ENCODE measurements at regions not wholly inside any gene's neighbourhood (a gene's known extent, or its start where the extent isn't known, plus 50 kb on each side); places are given as distances from the start of the nearest gene placed in this dataset.

GRCh38 chr5:54862036-54862435, 123.4 kb downstream of the ESM1 start:
- Histone ChIP-seq H3K9me3 (ENCODE audit: control insufficient read depth in 2 of 3, low read length in 3 of 3) (peaks cover 0 to 19% (median 3%) of the 10 kb centered on the region in 3 experiments), H3K36me3 (ENCODE audit: control insufficient read depth in 2 of 3, insufficient read depth in 3 of 3, low read length in 3 of 3) (no peaks in the 10 kb centered on the region), H3K27me3 (ENCODE audit: control insufficient read depth in 2 of 2, insufficient read depth in 2 of 2, low read length in 2 of 2) (no peaks in the 10 kb centered on the region), H3K27ac (ENCODE audit: low read depth, low read length) (no peak overlapping the region), H3K4me3 (ENCODE audit: low read length) (no peak overlapping the region), H3K4me1 (ENCODE audit: control insufficient read depth in 2 of 2, insufficient read depth in 2 of 2, low read length in 2 of 2) (no peaks in the 10 kb centered on the region)
- intact Hi-C loops (cut with micrococcal nuclease): no loop called here
- Mint-ChIP-seq H3K27ac (peak overlapping the region in 1 of 9 donors; percentile 37), H3K36me3 (peaks cover 3 to 25% (median 11%) of the 10 kb centered on the region in 5 donors), H3K9me3 (peaks cover 0 to 34% (median 24%) of the 10 kb centered on the region in 11 donors), H3K27me3 (peaks cover 10 to 49% (median 27%) of the 10 kb centered on the region in 5 donors), H3K4me3 (no peak overlapping the region), H3K4me1 (peaks cover 0 to 8% (median 4%) of the 10 kb centered on the region in 7 donors)
- POLR2A ChIA-PET: no interaction called here
- DNase-seq: no peak
- CTCF ChIA-PET: interaction anchor here (0.6 to 0.7 kb wide), 2 partner anchors 55 to 176 kb away, joined by 3 read pairs; no protein-coding TSS in a partner anchor
- ATAC-seq: no peak

DNA sequence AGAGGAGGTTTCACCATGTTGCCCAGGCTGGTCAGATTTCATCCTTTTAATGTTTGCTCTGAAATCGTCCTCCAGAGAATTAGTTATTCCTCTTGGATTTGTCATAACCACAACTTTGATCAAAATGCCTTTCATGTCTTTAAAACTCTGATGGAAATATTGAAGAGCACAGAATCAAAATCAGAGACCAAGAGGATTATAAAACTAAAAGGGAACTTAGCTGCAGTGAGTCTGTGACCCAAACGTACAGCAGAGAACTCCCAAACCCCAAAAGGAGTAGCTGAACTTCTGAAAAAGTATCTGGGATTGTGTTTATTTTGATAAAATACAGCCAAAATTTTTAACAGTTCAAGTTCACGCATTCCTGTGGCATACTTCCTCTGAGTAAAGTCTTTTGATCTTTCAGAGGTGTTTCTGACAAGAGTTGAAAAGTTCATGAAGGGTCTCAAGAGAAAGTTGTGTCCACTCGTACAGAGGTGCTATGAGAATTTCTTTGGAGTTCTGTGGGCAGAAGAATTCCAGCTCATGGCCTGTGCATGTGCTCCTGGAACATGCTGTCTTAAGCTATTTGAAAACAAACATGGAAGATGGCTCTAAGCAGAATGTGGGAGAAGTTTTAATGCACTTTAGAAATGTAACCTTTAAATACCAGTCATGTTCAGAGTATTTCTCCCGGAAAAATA, 124.0 kb downstream of the ESM1 start:
- no peak overlapping the region for H3K27ac Mint-ChIP-seq
- CTCF ChIA-PET: no interaction called here
- H3K4me1 Mint-ChIP-seq: peaks cover 0 to 6% (median 0%) of the 10 kb centered on the region in 7 donors
- H3K9me3 Mint-ChIP-seq: peaks cover 0 to 38% (median 26%) of the 10 kb centered on the region in 11 donors
- Histone ChIP-seq H3K27me3 (ENCODE audit: control insufficient read depth in 2 of 2, insufficient read depth in 2 of 2, low read length in 2 of 2) (no peaks in the 10 kb centered on the region), H3K36me3 (ENCODE audit: control insufficient read depth in 2 of 3, insufficient read depth in 3 of 3, low read length in 3 of 3) (no peaks in the 10 kb centered on the region), H3K4me3 (ENCODE audit: low read length) (no peak overlapping the region), H3K9me3 (ENCODE audit: control insufficient read depth in 2 of 3, low read length in 3 of 3) (peaks cover 0 to 26% (median 3%) of the 10 kb centered on the region in 3 experiments), H3K27ac (ENCODE audit: low read depth, low read length) (no peak overlapping the region), H3K4me1 (ENCODE audit: control insufficient read depth in 2 of 2, insufficient read depth in 2 of 2, low read length in 2 of 2) (no peaks in the 10 kb centered on the region)
- H3K4me3 Mint-ChIP-seq: no peak overlapping the region
- no peak for ATAC-seq
- H3K27me3 Mint-ChIP-seq: peaks cover 10 to 45% (median 27%) of the 10 kb centered on the region in 5 donors
- POLR2A ChIA-PET: no interaction called here
- peaks cover 3 to 25% (median 11%) of the 10 kb centered on the region in 5 donors for H3K36me3 Mint-ChIP-seq
- DNase-seq: no peak
- intact Hi-C loops (cut with micrococcal nuclease): no loop called here

- H3K27ac Mint-ChIP-seq: no peak overlapping the region
- DNase-seq: no peak
- ATAC-seq: no peak
- ChIA-PET POLR2A (interaction anchor here (0.6 kb wide), 1 partner anchor 47 kb away, joined by 5 read pairs; no protein-coding TSS in a partner anchor), CTCF (no interaction called here)
- Histone ChIP-seq H3K27me3 (ENCODE audit: control insufficient read depth in 2 of 2, insufficient read depth in 2 of 2, low read length in 2 of 2) (no peaks in the 10 kb centered on the region), H3K27ac (ENCODE audit: low read depth, low read length) (no peak overlapping the region), H3K36me3 (ENCODE audit: control insufficient read depth in 2 of 3, insufficient read depth in 3 of 3, low read length in 3 of 3) (no peaks in the 10 kb centered on the region), H3K9me3 (ENCODE audit: control insufficient read depth in 2 of 3, low read length in 3 of 3) (peaks cover 0 to 26% (median 3%) of the 10 kb centered on the region in 3 experiments), H3K4me3 (ENCODE audit: low read length) (no peak overlapping the region), H3K4me1 (ENCODE audit: control insufficient read depth in 2 of 2, insufficient read depth in 2 of 2, low read length in 2 of 2) (no peaks in the 10 kb centered on the region)
- H3K9me3 Mint-ChIP-seq: peaks cover 0 to 47% (median 29%) of the 10 kb centered on the region in 11 donors
- H3K4me1 Mint-ChIP-seq: peaks cover 0 to 6% (median 0%) of the 10 kb centered on the region in 7 donors
- H3K27me3 Mint-ChIP-seq: peaks cover 19 to 45% (median 30%) of the 10 kb centered on the region in 5 donors
- H3K4me3 Mint-ChIP-seq: no peak overlapping the region
- peaks cover 7 to 25% (median 11%) of the 10 kb centered on the region in 5 donors for H3K36me3 Mint-ChIP-seq
- intact Hi-C loops (cut with micrococcal nuclease): no loop called here
These were observed 125.1 kb downstream of the ESM1 start for GRCh38 chr5:54860321-54860720.

DNA sequence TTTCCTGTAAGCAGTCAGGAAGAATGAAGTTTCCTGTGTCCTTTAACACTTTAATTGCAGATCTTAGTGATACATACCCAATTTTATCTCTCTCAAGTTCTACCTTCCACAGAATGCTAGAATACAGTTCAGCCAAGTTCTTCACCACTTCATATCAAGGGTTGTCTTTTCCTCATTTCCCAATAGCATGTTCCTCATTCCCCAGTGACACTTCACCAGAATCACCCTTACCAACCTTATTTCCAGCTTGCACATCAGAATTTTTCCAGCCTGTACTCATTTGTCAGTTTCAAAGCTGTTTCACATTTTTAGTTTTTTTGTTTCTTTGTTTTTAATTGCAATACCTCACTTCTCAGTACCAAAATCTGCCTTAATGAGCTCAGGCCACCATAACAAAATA, 126.1 kb downstream of the ESM1 start:
- Mint-ChIP-seq H3K4me3 (no peak overlapping the region), H3K36me3 (peaks cover 8 to 25% (median 11%) of the 10 kb centered on the region in 5 donors), H3K27me3 (peaks cover 27 to 51% (median 31%) of the 10 kb centered on the region in 5 donors), H3K4me1 (peaks cover 0 to 6% (median 0%) of the 10 kb centered on the region in 7 donors), H3K9me3 (peaks cover 0 to 47% (median 31%) of the 10 kb centered on the region in 11 donors), H3K27ac (no peak overlapping the region)
- H3K4me1 ChIP-seq (ENCODE audit: control insufficient read depth in 2 of 2, insufficient read depth in 2 of 2, low read length in 2 of 2): no peaks in the 10 kb centered on the region
- ChIA-PET CTCF (interaction anchor here (0.6 kb wide), 1 partner anchor 347 kb away, joined by 3 read pairs; no protein-coding TSS in a partner anchor), POLR2A (no interaction called here)
- DNase-seq (no peak), ATAC-seq (no peak)
- no peak overlapping the region for H3K4me3 ChIP-seq (ENCODE audit: low read length)
- intact Hi-C loops (cut with micrococcal nuclease): no loop called here
- no peaks in the 10 kb centered on the region for H3K36me3 ChIP-seq (ENCODE audit: control insufficient read depth in 2 of 3, insufficient read depth in 3 of 3, low read length in 3 of 3)
- H3K27me3 ChIP-seq (ENCODE audit: control insufficient read depth in 2 of 2, insufficient read depth in 2 of 2, low read length in 2 of 2): no peaks in the 10 kb centered on the region
- no peak overlapping the region for H3K27ac ChIP-seq (ENCODE audit: low read depth, low read length)
- H3K9me3 ChIP-seq (ENCODE audit: control insufficient read depth in 2 of 3, low read length in 3 of 3): peaks cover 0 to 26% (median 3%) of the 10 kb centered on the region in 3 experiments

DNA sequence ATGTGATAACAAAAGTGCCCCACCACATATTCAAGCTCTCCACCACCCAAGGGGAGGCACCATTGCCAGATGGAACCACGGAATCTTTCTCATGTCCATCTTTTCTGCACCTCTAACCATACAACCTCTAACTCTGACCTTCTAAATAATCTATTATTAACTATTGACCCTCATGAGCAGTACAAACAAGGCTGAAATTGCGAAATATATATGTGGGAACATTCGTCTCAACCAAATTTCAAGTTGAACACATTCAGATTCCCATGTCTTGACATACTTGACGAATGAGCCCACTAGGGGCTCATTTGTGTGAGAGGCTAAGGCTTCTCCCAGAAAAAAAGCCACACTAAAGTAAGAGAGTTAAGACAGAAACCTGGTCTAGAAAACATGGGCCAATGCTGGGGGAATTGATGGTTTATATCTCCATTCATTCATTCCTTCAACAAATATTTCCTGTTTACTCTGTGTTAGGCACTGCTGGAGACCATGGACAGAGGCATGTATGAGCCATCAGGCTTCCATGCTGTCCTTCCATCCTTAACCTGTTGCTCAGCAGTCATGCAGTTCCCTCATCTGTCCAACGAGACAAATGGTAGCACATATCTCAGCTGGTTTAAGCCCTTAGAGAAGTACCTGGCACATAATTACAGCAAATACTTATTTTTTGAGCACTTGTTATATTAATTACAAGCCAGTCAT, 130.4 kb downstream of the ESM1 start:
- H3K27me3 Mint-ChIP-seq: peaks cover 17 to 47% (median 23%) of the 10 kb centered on the region in 5 donors
- Histone ChIP-seq H3K27ac (ENCODE audit: low read depth, low read length) (no peak overlapping the region), H3K36me3 (ENCODE audit: control insufficient read depth in 2 of 3, insufficient read depth in 3 of 3, low read length in 3 of 3) (no peaks in the 10 kb centered on the region), H3K27me3 (ENCODE audit: control insufficient read depth in 2 of 2, insufficient read depth in 2 of 2, low read length in 2 of 2) (no peaks in the 10 kb centered on the region), H3K4me1 (ENCODE audit: control insufficient read depth in 2 of 2, insufficient read depth in 2 of 2, low read length in 2 of 2) (no peaks in the 10 kb centered on the region), H3K4me3 (ENCODE audit: low read length) (no peak overlapping the region), H3K9me3 (ENCODE audit: control insufficient read depth in 2 of 3, low read length in 3 of 3) (peaks cover 0 to 26% (median 3%) of the 10 kb centered on the region in 3 experiments)
- ChIA-PET POLR2A (no interaction called here), CTCF (interaction anchor here (2.1 kb wide), 1 partner anchor 10 kb away, joined by 11 read pairs; no protein-coding TSS in a partner anchor)
- no peak overlapping the region for H3K27ac Mint-ChIP-seq
- H3K4me1 Mint-ChIP-seq: peaks cover 0 to 3% (median 0%) of the 10 kb centered on the region in 7 donors
- intact Hi-C loops (cut with micrococcal nuclease): no loop called here
- H3K4me3 Mint-ChIP-seq: no peak overlapping the region
- peaks cover 0 to 46% (median 30%) of the 10 kb centered on the region in 11 donors for H3K9me3 Mint-ChIP-seq
- no peak for DNase-seq
- ATAC-seq: no peak
- peaks cover 4 to 25% (median 10%) of the 10 kb centered on the region in 5 donors for H3K36me3 Mint-ChIP-seq

DNA sequence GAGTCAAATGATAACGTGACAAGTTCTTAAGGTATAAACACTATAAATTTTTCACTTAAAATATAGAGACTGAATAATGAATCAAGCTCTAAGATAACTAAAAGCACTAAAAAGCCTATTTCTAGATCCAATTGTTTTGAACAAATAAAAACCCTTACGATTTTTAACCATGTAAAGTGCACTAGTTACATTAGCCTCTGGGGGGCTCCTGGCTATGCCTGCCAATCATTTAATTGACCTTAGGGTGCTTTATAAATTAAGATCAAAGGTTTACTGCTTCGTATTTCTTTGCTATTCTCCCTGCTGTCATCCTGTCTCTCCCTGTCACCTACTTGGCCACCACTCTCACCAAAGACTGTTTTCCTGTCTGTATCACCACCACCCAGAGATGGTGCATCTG, 133.4 kb downstream of the ESM1 start:
- intact Hi-C loops (cut with micrococcal nuclease): no loop called here
- DNase-seq (no peak), ATAC-seq (no peak)
- ChIA-PET CTCF (interaction anchor here (5.5 kb wide), 1 partner anchor 335 kb away, joined by 32 read pairs; the partner anchor contains the start of gene SNX18), POLR2A (no interaction called here)
- no peaks in the 10 kb centered on the region for H3K4me1 ChIP-seq (ENCODE audit: control insufficient read depth in 2 of 2, insufficient read depth in 2 of 2, low read length in 2 of 2)
- Mint-ChIP-seq H3K27me3 (peaks cover 13 to 51% (median 19%) of the 10 kb centered on the region in 5 donors), H3K36me3 (peaks cover 0 to 7% (median 0%) of the 10 kb centered on the region in 5 donors), H3K27ac (no peak overlapping the region), H3K9me3 (peaks cover 0 to 16% (median 8%) of the 10 kb centered on the region in 11 donors), H3K4me1 (no peaks in the 10 kb centered on the region), H3K4me3 (no peak overlapping the region)
- no peaks in the 10 kb centered on the region for H3K36me3 ChIP-seq (ENCODE audit: control insufficient read depth in 2 of 3, insufficient read depth in 3 of 3, low read length in 3 of 3)
- H3K4me3 ChIP-seq (ENCODE audit: low read length): no peak overlapping the region
- H3K27ac ChIP-seq (ENCODE audit: low read depth, low read length): no peak overlapping the region
- H3K9me3 ChIP-seq (ENCODE audit: control insufficient read depth in 2 of 3, low read length in 3 of 3): peaks cover 0 to 6% (median 0%) of the 10 kb centered on the region in 3 experiments
- H3K27me3 ChIP-seq (ENCODE audit: control insufficient read depth in 2 of 2, insufficient read depth in 2 of 2, low read length in 2 of 2): no peaks in the 10 kb centered on the region
